Endothelial cell of umbilical vein (primary cell): ENCODE measurements at regions not wholly inside any gene's neighbourhood (a gene's known extent, or its start where the extent isn't known, plus 50 kb on each side); places are given as distances from the start of the nearest gene placed in this dataset.

ENCODE experiments used
- BruUV-seq: library from RNA; stranded (reverse); fragments of 400-500 nt; replicated peaks from 2 replicates; lab custom pipeline; 2021; lab: Mats Ljungman, UMichigan
- CTCF ChIA-PET: fragments of 300-600, 350-600 bp; sonication (Branson Sonifier 250); formaldehyde crosslinking; loops from one replicate; lab custom pipeline; 2021; ENCODE audit warnings: antibody characterized with exemption, inconsistent platforms; lab: Charles Lee
- POLR2A ChIA-PET: fragments of 300-600, 350-600 bp; sonication (Branson Sonifier 250); formaldehyde crosslinking; loops from one replicate; lab custom pipeline; 2021; ENCODE audit warnings: antibody characterized with exemption, inconsistent platforms; lab: Charles Lee
- DNase-seq: peaks from one replicate; pipeline ENCODE4 v3.0.0-alpha.2; 2011; ENCODE audit warnings: low read depth, low spot score
- FAIRE-seq: peaks from 2 replicates; lab custom pipeline; 2011; peaks lifted over from hg19 to GRCh38; lab: Jason Lieb, UNC
- H2AFZ ChIP-seq: 2 replicates; pipeline ENCODE4 v1.6.0; 2012; ENCODE audit warnings: low read depth, low read length, control low read depth, inconsistent platforms
- H3K27ac ChIP-seq: 2 replicates; pipeline ENCODE4 v1.5.1; 2011; ENCODE audit warnings: low read depth, mild to moderate bottlenecking, control low read depth, low read length, moderate library complexity; ENCODE audit not compliant: insufficient read depth
- H3K27me3 ChIP-seq, 2 experiments: 2 replicates each; pipeline versions ENCODE4 v1.6.0 to v1.6.1; 2011; ENCODE audit warnings: low read length in 2 of 2, mixed read lengths in 1 of 2; ENCODE audit not compliant: control insufficient read depth in 2 of 2, insufficient read depth in 2 of 2
- H3K36me3 ChIP-seq, 2 experiments: 2 replicates in 1 of 2; 3 replicates in 1 of 2; pipeline ENCODE4 v1.5.1; 2011; ENCODE audit warnings: low read length in 2 of 2, mild to moderate bottlenecking in 1 of 2, moderate library complexity in 1 of 2; ENCODE audit not compliant: control insufficient read depth in 2 of 2, insufficient read depth in 2 of 2; ENCODE audit errors: extremely low read depth in 1 of 2
- H3K4me1 ChIP-seq: 3 replicates; pipeline ENCODE4 v1.5.1; 2011; ENCODE audit warnings: mild to moderate bottlenecking, low read length; ENCODE audit not compliant: control insufficient read depth, insufficient read depth; ENCODE audit errors: extremely low read depth
- H3K4me2 ChIP-seq: 2 replicates; pipeline ENCODE4 v1.6.1; 2011; ENCODE audit warnings: low read length, control low read depth, mixed read lengths; ENCODE audit not compliant: insufficient read depth
- H3K4me3 ChIP-seq, 3 experiments: fragments of 200-600 bp in 1 of 3; sonication (generic), shearing (Covaris generic) in 1 of 3; replicated peaks in 1 of 3; 2 replicates each; pipeline ENCODE4 v1.5.1; 2011 to 2016; ENCODE audit warnings: control low read depth in 3 of 3, low read length in 3 of 3, mild to moderate bottlenecking in 2 of 3, inconsistent platforms in 1 of 3, low read depth in 1 of 3, moderate library complexity in 1 of 3; ENCODE audit not compliant: insufficient read depth in 1 of 3
- H3K79me2 ChIP-seq: 2 replicates; pipeline ENCODE4 v1.6.0; 2012; ENCODE audit warnings: low read length, inconsistent platforms; ENCODE audit not compliant: control insufficient read depth, insufficient read depth
- H3K9ac ChIP-seq: replicated peaks from 2 replicates; pipeline ENCODE3; 2011; ENCODE audit warnings: low read length, control low read depth; ENCODE audit not compliant: insufficient read depth; ENCODE audit errors: extremely low read depth
- H3K9me1 ChIP-seq: replicated peaks from 3 replicates; pipeline ENCODE4 v1.6.0; 2011; ENCODE audit warnings: mild to moderate bottlenecking, low read length; ENCODE audit not compliant: control insufficient read depth, insufficient read depth; ENCODE audit errors: extremely low read depth
- H3K9me3 ChIP-seq: replicated peaks from 2 replicates; pipeline ENCODE4 v1.5.1; 2012; ENCODE audit warnings: low read length, inconsistent platforms; ENCODE audit not compliant: control insufficient read depth, insufficient read depth
- H4K20me1 ChIP-seq: replicated peaks from 2 replicates; pipeline ENCODE3; 2011; ENCODE audit warnings: mild to moderate bottlenecking, low read length; ENCODE audit not compliant: control insufficient read depth, insufficient read depth; ENCODE audit errors: extremely low read depth
- CTCF ChIP-seq, 2 donors: IDR thresholded peaks; 1 replicate in 1 of 2; 2 replicates in 1 of 2; pipeline ENCODE4 v1.5.1; 2011; ENCODE audit warnings: low read length in 2 of 2, mild to moderate bottlenecking in 2 of 2, moderate library complexity in 2 of 2, control low read depth in 1 of 2, inconsistent platforms in 1 of 2, low read depth in 1 of 2; ENCODE audit not compliant: insufficient read depth in 1 of 2; ENCODE audit errors: extremely low read depth in 1 of 2
- EZH2 ChIP-seq: IDR thresholded peaks from 2 replicates; pipeline ENCODE4 v1.6.1; 2012; ENCODE audit warnings: borderline replicate concordance, low read depth, mild to moderate bottlenecking, moderate library complexity, low read length, inconsistent platforms; ENCODE audit not compliant: severe bottlenecking
- FOS ChIP-seq: IDR thresholded peaks from 2 replicates; pipeline ENCODE4 v1.6.1; 2011; ENCODE audit warnings: mild to moderate bottlenecking, low read length, moderate library complexity, borderline replicate concordance; ENCODE audit not compliant: insufficient read depth
- GATA2 ChIP-seq: IDR thresholded peaks from 2 replicates; pipeline ENCODE4 v1.7.0; 2011; ENCODE audit warnings: low read depth, mild to moderate bottlenecking, moderate library complexity, mixed read lengths, low read length; ENCODE audit not compliant: insufficient read length, insufficient read depth
- JUN ChIP-seq: IDR thresholded peaks from 2 replicates; pipeline ENCODE4 v1.6.1; 2011; ENCODE audit warnings: borderline replicate concordance, low read depth; ENCODE audit not compliant: insufficient read length, insufficient read depth
- MAX ChIP-seq: IDR thresholded peaks from 2 replicates; pipeline ENCODE4 v1.6.1; 2011; ENCODE audit not compliant: insufficient read depth, insufficient read length
- MYC ChIP-seq: IDR thresholded peaks from one replicate; pipeline ENCODE4 v1.6.1; 2011; ENCODE audit warnings: mild to moderate bottlenecking, low read depth, low read length
- POLR2A ChIP-seq: IDR thresholded peaks from 2 replicates; pipeline ENCODE4 v1.6.1; 2012; ENCODE audit warnings: low read depth, mild to moderate bottlenecking, control low read depth, low read length
- POLR2AphosphoS5 ChIP-seq: IDR thresholded peaks from 2 replicates; pipeline ENCODE4 v1.6.1; 2012; ENCODE audit warnings: low read depth, mild to moderate bottlenecking, control low read depth, low read length, moderate library complexity; ENCODE audit not compliant: insufficient read depth
- dilution Hi-C: fragments of 300-500 bp; cut with MboI; formaldehyde crosslinking; loops from one replicate; pipeline ENCODE4 v1.15.0; 2019; ENCODE audit warnings: low sequenced_read_pairs; ENCODE audit not compliant: extremely low pct_ligation_motif_present
- intact Hi-C: fragments of 100-400 bp; cut with micrococcal nuclease; formaldehyde crosslinking; loops from one replicate; pipeline ENCODE4 v1.10.0; 2022

GRCh38 chr4:65050786-65051185, 619.5 kb downstream of the EPHA5 start:
- BruUV-seq: no TSS peak
- H3K36me3 ChIP-seq: no peaks in the 10 kb centered on the region
- H3K27me3 ChIP-seq: no peaks in the 10 kb centered on the region
- no peak overlapping the region for H3K4me3 ChIP-seq
- intact Hi-C loops (no loop called here), dilution Hi-C loops (no loop called here)
- H2AFZ ChIP-seq: no peak overlapping the region
- DNase-seq (no peak), FAIRE-seq (no peak)
- no peak overlapping the region for H3K4me2 ChIP-seq
- H3K9me1 ChIP-seq: no peaks in the 10 kb centered on the region
- ChIA-PET POLR2A (no interaction called here), CTCF (no interaction called here)
- no peaks in the 10 kb centered on the region for H3K79me2 ChIP-seq
- TF ChIP-seq JUN (no peak), MYC (no peak), GATA2 (no peak), POLR2A (no peak), FOS (no peak), EZH2 (no peak), POLR2AphosphoS5 (no peak), MAX (no peak), CTCF (IDR thresholded peaks at IDR 0.05; ENCODE audit: extremely low read depth in 1 of 2, insufficient read depth in 1 of 2, low read depth in 1 of 2, low read length in 2 of 2) (no peak)
- no peaks in the 10 kb centered on the region for H4K20me1 ChIP-seq
- H3K9me3 ChIP-seq: no peaks in the 10 kb centered on the region
- no peak overlapping the region for H3K9ac ChIP-seq
- no peaks in the 10 kb centered on the region for H3K4me1 ChIP-seq
- H3K27ac ChIP-seq: no peak overlapping the region
